Loucy (cell line): ENCODE measurements at regions not wholly inside any gene's neighbourhood (a gene's known extent, or its start where the extent isn't known, plus 50 kb on each side); places are given as distances from the start of the nearest gene placed in this dataset.

Experiments used
- H2AFZ ChIP-seq: fragments of 200-600 bp; sonication (generic); 2 replicates; pipeline ENCODE4 v1.6.0; 2016; ENCODE audit warnings: antibody characterized with exemption, mild to moderate bottlenecking, low read length, moderate library complexity
- H3F3A ChIP-seq: fragments of 200-600 bp; 2 replicates; pipeline ENCODE4 v1.6.0; 2016; ENCODE audit warnings: antibody characterized with exemption, low read depth, mild to moderate bottlenecking
- H3K27me3 ChIP-seq: fragments of 200-600 bp; sonication (generic); 2 replicates; pipeline ENCODE4 v1.6.1; 2014; ENCODE audit warnings: low read length, mild to moderate bottlenecking; ENCODE audit not compliant: insufficient read depth, poor library complexity, severe bottlenecking
- H3K36me3 ChIP-seq: fragments of 200-600 bp; sonication (generic); 2 replicates; pipeline ENCODE4 v1.6.1; 2016; ENCODE audit warnings: low read length; ENCODE audit not compliant: insufficient read depth
- H3K4me1 ChIP-seq: fragments of 200-600 bp; sonication (generic); 2 replicates; pipeline ENCODE4 v1.5.1; 2014; ENCODE audit warnings: low read length, mild to moderate bottlenecking; ENCODE audit not compliant: insufficient read depth, poor library complexity, severe bottlenecking
- H3K4me2 ChIP-seq: fragments of 200-600 bp; sonication (generic); 2 replicates; pipeline ENCODE4 v1.6.0; 2014; ENCODE audit warnings: antibody characterized with exemption, low read length, low read depth, mild to moderate bottlenecking; ENCODE audit not compliant: poor library complexity, severe bottlenecking
- H3K4me3 ChIP-seq: fragments of 200-600 bp; sonication (generic); 2 replicates; pipeline ENCODE4 v1.5.1; 2014; ENCODE audit warnings: low read length, mild to moderate bottlenecking, mixed read lengths; ENCODE audit not compliant: poor library complexity, severe bottlenecking
- H3K79me2 ChIP-seq: fragments of 200-600 bp; sonication (generic); 2 replicates; pipeline ENCODE4 v1.6.1; 2014; ENCODE audit warnings: low read length; ENCODE audit not compliant: insufficient read depth
- H3K9ac ChIP-seq: fragments of 200-600 bp; sonication (generic); 2 replicates; pipeline ENCODE4 v1.6.0; 2014; ENCODE audit warnings: mild to moderate bottlenecking, low read depth, low read length, moderate library complexity; ENCODE audit not compliant: poor library complexity, severe bottlenecking
- H3K9me2 ChIP-seq: fragments of 200-600 bp; sonication (generic); replicated peaks from 2 replicates; pipeline ENCODE4 v1.6.1; 2016; ENCODE audit warnings: low read depth, low read length, mixed read lengths
- H3K9me3 ChIP-seq: fragments of 200-600 bp; sonication (generic); 2 replicates; pipeline ENCODE4 v1.6.1; 2014; ENCODE audit warnings: mild to moderate bottlenecking, antibody characterized with exemption, low read length, low read depth; ENCODE audit not compliant: insufficient read depth
- H4K20me1 ChIP-seq: fragments of 200-600 bp; sonication (generic); 2 replicates; pipeline ENCODE4 v1.6.0; 2014; ENCODE audit warnings: antibody characterized with exemption, low read length, mild to moderate bottlenecking; ENCODE audit not compliant: insufficient read depth, poor library complexity, severe bottlenecking
- EZH2phosphoT487 ChIP-seq: fragments of 200-600 bp; IDR thresholded peaks from 2 replicates; pipeline ENCODE4 v1.6.1; 2018; ENCODE audit warnings: antibody characterized with exemption, mild to moderate bottlenecking, moderate library complexity, borderline replicate concordance
- TF ChIP-seq, protein P1 (sequence below): fragments of 200-600 bp; sonication (generic); conservative IDR thresholded peaks from 2 replicates; pipeline ENCODE4 v1.5.1; 2014; ENCODE audit warnings: mild to moderate bottlenecking, antibody characterized with exemption, low read length

DNA sequence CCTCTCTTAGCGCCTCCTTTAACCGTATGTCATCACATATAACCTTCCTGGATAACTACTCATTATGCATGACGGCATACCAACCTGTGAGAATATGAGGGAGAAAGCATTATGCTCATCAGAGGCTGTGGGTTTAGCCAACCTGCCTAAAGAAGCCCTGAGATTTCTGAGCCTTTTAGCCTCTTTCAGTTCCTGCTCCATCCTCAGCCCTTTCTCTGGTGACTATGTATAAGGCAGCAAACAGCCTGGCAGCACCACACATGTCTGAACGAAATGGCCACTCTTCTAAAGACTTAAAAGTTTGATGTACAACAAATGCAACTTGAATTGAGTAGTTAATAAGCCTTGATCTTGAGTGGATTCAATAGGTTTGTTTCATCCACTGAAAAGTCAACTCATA lies 64.8 kb upstream of the SOX5 start:
- H3K4me2 ChIP-seq = no peak overlapping the region
- no peak overlapping the region for H3K9ac ChIP-seq
- no peak overlapping the region for H2AFZ ChIP-seq
- peaks cover 11% of the 10 kb centered on the region for H3K4me1 ChIP-seq
- no peaks in the 10 kb centered on the region for H3K9me2 ChIP-seq
- H3K36me3 ChIP-seq = no peaks in the 10 kb centered on the region
- no peaks in the 10 kb centered on the region for H3F3A ChIP-seq
- TF ChIP-seq EZH2phosphoT487 = no peak
- TF ChIP-seq, protein P1, sequence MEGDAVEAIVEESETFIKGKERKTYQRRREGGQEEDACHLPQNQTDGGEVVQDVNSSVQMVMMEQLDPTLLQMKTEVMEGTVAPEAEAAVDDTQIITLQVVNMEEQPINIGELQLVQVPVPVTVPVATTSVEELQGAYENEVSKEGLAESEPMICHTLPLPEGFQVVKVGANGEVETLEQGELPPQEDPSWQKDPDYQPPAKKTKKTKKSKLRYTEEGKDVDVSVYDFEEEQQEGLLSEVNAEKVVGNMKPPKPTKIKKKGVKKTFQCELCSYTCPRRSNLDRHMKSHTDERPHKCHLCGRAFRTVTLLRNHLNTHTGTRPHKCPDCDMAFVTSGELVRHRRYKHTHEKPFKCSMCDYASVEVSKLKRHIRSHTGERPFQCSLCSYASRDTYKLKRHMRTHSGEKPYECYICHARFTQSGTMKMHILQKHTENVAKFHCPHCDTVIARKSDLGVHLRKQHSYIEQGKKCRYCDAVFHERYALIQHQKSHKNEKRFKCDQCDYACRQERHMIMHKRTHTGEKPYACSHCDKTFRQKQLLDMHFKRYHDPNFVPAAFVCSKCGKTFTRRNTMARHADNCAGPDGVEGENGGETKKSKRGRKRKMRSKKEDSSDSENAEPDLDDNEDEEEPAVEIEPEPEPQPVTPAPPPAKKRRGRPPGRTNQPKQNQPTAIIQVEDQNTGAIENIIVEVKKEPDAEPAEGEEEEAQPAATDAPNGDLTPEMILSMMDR = no peak
- no peak overlapping the region for H3K4me3 ChIP-seq
- no peaks in the 10 kb centered on the region for H3K9me3 ChIP-seq
- H3K27me3 ChIP-seq = no peaks in the 10 kb centered on the region
- H4K20me1 ChIP-seq = no peaks in the 10 kb centered on the region
- no peaks in the 10 kb centered on the region for H3K79me2 ChIP-seq

GRCh38 chr12:24012528-24012927 lies 63.1 kb upstream of the SOX5 start:
- Histone ChIP-seq H3K9ac (no peak overlapping the region), H3K9me3 (no peaks in the 10 kb centered on the region), H3K4me3 (no peak overlapping the region), H4K20me1 (no peaks in the 10 kb centered on the region), H3K9me2 (no peaks in the 10 kb centered on the region), H3K36me3 (no peaks in the 10 kb centered on the region), H3K27me3 (no peaks in the 10 kb centered on the region), H3F3A (no peaks in the 10 kb centered on the region), H2AFZ (no peak overlapping the region), H3K4me1 (peaks cover 11% of the 10 kb centered on the region), H3K4me2 (no peak overlapping the region), H3K79me2 (no peaks in the 10 kb centered on the region)
- TF ChIP-seq EZH2phosphoT487 = no peak
- TF ChIP-seq, protein P1 = peak; percentile 60

GRCh38 chr12:24011927-24012507 lies 62.5 kb upstream of the SOX5 start:
- Histone ChIP-seq H3K4me3 (no peak overlapping the region), H3K27me3 (no peaks in the 10 kb centered on the region), H3K4me2 (no peak overlapping the region), H3F3A (no peaks in the 10 kb centered on the region), H4K20me1 (no peaks in the 10 kb centered on the region), H3K9me3 (no peaks in the 10 kb centered on the region), H3K36me3 (no peaks in the 10 kb centered on the region), H3K9me2 (no peaks in the 10 kb centered on the region), H3K4me1 (peaks cover 11% of the 10 kb centered on the region), H3K9ac (no peak overlapping the region), H3K79me2 (no peaks in the 10 kb centered on the region), H2AFZ (no peak overlapping the region)
- TF ChIP-seq EZH2phosphoT487 = no peak
- TF ChIP-seq, protein P1 = no peak
